ENCODE measurements at regions not wholly inside any gene's neighbourhood (a gene's known extent, or its start where the extent isn't known, plus 50 kb on each side); places are given as distances from the start of the nearest gene placed in this dataset.
"Not testable (repeated sequence)": the region's sequence is repeated elsewhere in the genome, so short reads cannot be mapped to it uniquely, and the experiment has no call there.

DNA sequence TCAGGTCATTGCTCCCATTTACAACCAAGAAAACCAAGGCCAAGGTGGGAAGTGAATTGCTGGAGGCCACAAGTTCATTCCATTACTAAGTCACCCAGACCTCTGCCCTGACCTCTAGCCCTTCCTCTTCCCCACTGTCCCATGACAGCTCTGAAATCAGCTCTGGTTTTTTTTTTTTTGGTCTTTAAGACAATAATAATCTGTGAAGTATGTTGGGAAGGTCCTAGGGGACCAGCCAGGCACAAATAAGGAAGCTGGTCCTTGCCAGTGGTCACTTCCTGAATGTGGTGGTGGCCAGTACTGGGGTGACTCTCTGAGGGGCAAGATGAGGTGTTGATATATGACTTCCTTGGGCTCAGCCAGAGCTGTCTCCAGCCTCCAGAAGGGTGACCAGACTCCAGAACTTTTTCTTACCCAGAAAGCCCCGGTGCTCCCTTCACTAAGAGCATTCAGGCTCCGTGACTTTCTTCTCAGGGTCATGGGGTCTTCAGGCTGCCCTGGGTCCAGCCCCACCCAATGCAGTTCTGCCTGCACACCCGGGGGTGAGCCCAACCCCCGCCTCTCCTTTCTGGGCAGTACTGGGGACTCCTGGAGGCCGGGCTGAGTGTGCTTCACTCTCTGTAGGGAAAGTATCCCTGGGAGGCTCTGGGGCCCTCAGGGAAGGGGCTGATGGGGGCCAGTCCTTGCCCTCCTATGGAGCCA, 159.6 kb downstream of the PTPRU start:
- DNase-seq (ENCODE audit: low read depth in 2 of 3, low spot score in 2 of 3): no peak

DNA sequence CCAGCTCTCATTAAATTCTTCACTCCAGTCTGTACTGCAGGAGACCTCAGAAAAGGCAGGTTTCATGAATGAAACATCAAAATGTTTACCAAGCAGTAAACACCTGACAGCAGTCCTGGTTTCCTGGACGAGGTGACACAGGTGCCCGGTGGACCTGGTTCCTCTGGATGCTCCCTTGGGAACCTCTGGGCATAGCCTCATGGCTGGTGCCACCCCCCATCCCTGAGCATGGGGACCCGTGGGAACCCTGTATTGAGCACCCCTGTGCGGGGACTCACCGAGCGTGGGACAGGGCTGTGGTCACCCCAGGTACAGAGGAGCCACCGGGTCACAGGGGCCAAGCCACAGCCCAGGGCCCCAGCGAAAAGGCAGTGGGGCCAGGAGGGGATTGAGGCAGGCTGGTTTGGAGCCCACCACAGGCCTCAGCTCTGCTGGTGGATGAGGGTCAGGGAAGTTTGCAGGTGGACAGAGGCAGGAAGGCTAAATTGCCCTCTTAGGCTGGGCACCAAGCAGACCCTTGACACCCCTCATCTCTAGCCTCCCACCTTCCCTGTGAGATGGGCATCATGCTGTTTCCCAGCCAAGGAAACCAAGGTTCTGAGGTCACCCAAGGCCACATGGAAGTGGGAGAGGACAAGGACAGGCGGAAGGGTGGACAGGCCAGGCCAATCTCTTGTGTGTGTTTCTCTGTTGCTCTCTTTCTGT, 158.4 kb downstream of the PTPRU start:
- DNase-seq (ENCODE audit: low read depth in 2 of 3, low spot score in 2 of 3): no peak

GRCh38 chr1:29393451-29393826, 157.1 kb downstream of the PTPRU start:
- DNase-seq (ENCODE audit: low read depth in 2 of 3, low spot score in 2 of 3): no peak

DNA sequence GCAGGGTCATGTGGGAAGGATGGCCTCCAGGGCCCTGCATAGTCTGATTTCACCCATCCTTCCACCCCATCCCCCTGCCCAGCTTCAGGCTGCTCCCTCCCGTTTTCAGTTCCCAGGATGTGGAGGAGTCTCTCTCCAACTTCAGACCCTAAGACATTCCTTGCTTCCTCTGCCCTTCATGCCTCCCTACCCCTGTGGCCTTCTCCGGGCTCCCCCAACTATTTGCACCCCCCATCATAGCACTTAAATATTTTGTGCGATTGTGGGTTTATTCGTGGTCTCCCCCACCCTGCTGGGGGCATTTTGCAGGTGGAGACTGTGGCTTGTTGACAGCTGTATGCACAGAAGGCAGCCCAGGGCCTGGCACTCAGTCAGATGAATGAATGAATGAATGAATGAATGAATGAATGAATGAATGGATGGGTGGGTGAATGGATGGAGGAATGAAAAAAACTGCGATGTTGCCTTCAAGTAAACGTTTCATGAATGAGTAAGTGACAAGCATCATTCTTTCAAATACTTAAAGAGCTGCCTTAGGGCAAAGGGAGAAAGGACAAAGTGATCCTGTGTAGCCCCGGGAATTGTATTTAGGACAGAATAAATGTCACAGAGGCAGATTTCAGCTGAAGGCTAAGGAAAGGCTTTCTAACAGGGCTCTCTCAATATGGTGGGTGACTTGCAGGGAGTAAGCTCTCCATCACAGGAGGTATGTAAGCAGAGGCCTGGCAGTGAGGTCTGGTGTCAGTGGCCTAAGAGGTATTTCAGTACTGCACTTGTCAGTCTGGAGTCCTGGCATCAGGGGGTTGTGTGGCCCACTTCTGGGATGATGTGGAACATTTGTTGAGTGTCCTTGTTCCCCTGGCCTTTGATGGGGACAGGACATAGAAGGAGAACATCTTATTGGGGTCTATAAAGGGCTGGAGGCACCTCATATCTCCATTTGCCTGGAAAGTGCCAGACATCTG, 156.4 kb downstream of the PTPRU start:
- DNase-seq (ENCODE audit: low read depth in 2 of 3, low spot score in 2 of 3): no peak

DNA sequence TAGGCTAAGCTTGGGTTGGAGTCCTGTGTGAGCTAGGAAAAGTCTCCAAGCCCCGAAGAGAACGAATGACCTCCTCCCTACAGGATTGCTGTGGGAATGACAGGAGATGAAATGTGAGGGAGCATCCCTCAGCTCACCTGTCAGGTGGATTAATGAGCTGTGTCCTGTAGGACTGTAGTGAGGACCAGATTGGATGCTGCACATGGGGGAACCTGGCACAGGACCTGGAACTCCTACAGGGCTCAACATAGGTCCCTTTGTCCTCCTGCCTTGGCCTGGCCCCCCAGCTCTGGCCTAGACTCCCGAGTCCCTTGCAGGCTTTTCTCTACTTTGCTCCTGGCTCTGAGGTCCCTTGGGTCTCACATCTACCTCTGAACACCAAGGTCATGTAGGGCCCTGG, 155.7 kb downstream of the PTPRU start:
- DNase-seq (ENCODE audit: low read depth in 2 of 3, low spot score in 2 of 3): no peak

GRCh38 chr1:29391362-29391880, 155.1 kb downstream of the PTPRU start:
- no peak for DNase-seq (ENCODE audit: low read depth in 2 of 3, low spot score in 2 of 3)

GRCh38 chr1:29390491-29391361, 154.4 kb downstream of the PTPRU start:
- no peak for DNase-seq (ENCODE audit: low read depth in 2 of 3, low spot score in 2 of 3)

DNA sequence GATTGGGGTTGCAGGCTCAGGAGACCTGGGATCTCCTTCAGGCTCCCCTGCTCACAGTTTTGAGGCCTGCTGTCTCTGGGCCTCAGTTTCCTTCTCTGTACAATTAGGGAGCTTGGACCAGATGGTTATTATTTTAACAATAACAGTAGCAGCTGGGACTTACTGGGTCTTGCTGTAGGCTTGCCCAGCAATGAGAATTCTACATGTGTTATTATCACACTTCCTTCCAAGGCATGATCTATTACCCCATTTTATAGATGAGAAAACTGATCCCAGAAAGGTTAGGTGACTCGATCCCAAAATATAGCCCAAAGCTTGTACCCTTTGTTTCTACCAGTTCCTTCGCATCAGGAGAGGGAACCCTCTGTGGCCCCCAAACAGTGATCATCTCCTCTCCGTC, 153.8 kb downstream of the PTPRU start:
- no peak for DNase-seq (ENCODE audit: low read depth in 2 of 3, low spot score in 2 of 3)

DNA sequence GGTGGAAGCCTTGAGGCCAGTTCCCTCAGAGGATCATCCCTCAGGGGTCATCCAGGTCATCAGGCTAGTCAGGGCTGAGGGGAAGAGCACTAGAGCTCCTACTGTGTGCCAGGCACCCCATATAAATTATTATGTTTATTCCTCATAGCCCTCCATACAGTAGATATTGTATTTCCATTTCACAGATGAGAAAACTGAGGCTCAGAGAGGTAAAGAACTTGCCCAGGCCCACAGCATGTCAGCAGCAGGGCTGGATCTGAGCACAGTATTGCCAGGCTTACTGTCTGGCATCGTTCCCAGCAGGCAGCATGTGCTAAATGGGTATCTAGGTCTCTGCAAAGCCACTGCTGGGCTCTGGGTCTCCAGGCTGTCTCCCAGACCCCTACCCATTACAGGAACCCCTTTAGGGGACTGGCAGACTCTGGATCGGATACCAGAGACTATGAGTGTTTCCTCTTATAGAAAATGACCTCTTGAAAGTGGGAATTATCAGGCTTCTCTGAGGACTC, 153.3 kb downstream of the PTPRU start:
- DNase-seq (ENCODE audit: low read depth in 2 of 3, low spot score in 2 of 3): no peak

GRCh38 chr1:29388884-29389283, 152.6 kb downstream of the PTPRU start:
- DNase-seq (ENCODE audit: low read depth in 2 of 3, low spot score in 2 of 3): no peak

GRCh38 chr1:29388170-29388569, 151.8 kb downstream of the PTPRU start:
- no peak for DNase-seq (ENCODE audit: low read depth in 2 of 3, low spot score in 2 of 3)

DNA sequence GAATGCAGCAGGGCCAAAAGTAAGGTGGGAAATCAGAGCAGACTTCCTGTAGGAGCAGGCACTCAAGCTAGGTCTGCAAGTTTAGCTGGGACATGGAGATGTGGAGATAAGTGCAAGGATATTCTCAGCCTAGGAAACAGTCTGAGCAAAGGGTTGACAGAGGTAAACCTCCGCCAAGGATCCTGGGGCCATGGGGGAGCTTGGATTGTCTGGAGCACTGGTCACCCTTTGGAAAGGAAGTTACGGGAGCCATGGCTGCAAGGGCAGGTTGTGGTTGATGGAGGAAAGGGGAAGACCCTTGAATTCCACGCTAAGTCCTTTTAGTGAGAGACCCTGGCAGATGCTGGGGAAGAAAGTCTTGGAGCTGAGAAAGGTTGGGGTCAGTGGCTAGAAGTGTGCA, 150.9 kb downstream of the PTPRU start:
- no peak for DNase-seq (ENCODE audit: low read depth in 2 of 3, low spot score in 2 of 3)

DNA sequence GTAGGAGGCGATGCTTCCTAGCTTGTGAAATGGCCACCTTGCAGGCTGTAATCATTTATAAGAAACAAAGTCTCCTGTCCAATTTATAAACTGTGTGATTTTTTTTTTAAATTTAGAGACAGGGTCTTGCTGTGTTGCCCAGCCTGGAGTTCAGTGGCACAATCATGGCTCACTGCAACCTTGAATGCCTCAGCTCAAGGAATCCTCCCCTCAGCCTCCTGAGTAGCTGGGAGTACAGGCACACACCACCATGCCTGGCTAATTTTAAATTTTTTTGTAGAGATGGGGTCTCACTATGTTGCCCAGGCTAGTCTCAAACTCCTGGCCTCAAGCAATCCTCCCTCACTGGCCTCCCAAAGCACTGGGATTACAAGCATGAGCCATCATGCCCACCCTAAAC, 150.1 kb downstream of the PTPRU start:
- not testable (repeated sequence) for DNase-seq (ENCODE audit: low read depth in 2 of 3, low spot score in 2 of 3)

- no peak for DNase-seq (ENCODE audit: low read depth in 2 of 3, low spot score in 2 of 3)
Measured at GRCh38 chr1:29385966-29386365, 149.6 kb downstream of the PTPRU start.

- no peak for DNase-seq (ENCODE audit: low read depth in 2 of 3, low spot score in 2 of 3)
Measured at GRCh38 chr1:29384496-29385015, 148.2 kb downstream of the PTPRU start.

DNA sequence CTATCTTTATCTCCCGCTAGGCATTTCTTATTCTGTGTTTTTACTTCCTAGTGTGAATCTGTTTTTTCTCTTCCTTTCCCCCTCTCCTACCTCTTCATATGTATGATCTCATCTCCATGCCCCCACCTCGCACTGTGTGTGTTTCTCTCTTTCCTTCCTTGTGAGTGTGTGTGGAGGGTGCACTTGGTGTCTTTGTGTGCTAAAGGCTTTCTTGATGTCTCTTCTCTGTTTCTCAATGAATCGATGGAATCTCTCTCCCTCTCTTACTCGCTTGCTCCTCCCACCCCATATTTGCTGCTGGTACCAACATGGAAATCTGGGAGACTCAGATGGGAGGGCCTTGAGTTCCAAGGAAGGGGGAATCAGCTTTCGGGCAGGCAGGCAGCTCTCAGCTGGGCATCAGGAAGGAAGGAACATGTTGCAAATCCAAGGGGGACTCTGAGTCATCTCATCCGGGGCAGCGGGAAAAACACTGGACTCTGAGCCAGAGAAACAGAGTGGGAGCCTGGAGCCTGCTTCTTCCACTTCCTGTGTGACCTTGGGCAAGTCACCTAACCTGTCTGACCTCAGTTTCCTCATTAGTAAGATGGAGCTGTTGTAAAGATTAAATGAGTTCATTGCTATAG, 147.5 kb downstream of the PTPRU start:
- no peak for DNase-seq (ENCODE audit: low read depth in 2 of 3, low spot score in 2 of 3)

DNA sequence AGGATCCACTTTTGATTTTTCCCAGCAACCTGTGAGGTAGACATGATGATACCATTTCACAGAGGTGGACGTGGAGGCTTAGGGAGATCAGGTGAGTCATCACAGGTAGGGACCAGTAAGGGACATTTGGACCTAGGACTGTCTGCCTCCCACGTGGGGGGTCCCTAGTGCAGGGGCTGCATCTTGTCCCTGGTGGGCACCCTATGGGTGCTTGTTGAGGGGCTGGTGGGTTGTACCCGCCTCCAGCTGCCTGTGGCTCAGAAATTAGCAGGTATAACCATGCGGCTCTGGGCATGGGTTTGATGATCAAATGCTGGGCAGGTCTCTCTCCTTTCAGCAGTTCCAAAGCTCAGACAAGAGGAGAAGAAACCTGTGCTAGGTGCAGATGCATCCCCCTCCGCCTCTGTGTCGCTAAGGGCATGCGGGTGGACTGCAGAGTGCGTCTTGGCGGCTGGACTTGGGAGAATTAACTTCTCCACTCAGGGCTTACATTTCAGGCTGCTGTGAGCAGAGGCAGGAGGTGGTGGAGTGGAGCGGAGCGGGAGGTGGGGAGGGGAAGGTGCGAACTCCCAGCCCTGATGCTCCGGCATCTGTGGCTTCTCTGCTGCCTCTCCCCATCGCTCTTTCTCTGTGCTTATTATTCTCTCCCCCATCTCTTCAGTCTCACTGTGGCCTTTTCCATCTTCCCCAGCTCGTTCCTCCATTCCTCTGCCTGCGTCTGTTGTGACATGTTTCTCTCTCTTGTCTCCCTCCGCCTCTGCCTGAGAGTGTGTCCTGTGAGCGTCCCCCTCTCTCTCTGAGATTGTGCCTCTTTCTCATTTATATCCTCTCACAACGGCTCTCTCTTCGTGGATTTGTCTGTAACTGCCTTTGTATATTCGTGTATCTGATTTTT, 146.8 kb downstream of the PTPRU start:
- DNase-seq (ENCODE audit: low read depth in 2 of 3, low spot score in 2 of 3): no peak

DNA sequence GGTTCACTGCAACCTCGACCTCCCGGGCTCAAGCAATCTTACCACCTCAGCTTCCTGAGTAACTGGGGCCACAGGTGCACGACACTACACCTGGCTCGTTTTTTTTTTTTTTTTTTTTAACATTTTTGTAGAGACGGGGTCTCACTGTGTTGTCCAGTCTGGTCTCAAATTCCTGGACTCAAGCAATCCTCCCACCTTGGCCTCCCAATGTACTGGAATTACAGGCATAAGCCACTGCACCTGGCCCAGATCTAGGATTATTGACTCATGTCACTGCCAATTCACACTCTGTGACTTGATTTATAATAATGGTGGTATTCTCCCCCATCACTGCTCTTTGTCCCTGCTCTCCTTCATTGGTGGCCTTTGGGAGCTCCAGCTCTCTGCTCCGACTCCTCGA, 145.1 kb downstream of the PTPRU start:
- DNase-seq (ENCODE audit: low read depth in 2 of 3, low spot score in 2 of 3): no peak
